NCI-H82 treated with DMSO at 0.1 percent for 48 hours (cell line): ENCODE measurements at regions not wholly inside any gene's neighbourhood (a gene's known extent, or its start where the extent isn't known, plus 50 kb on each side); places are given as distances from the start of the nearest gene placed in this dataset.
A peak's percentile ranks its signal among the peaks of the same experiment; 100 is the strongest.
"Not testable (repeated sequence)": the region's sequence is repeated elsewhere in the genome, so short reads cannot be mapped to it uniquely, and the experiment has no call there.

Experiments used
- DNase-seq: peaks from one replicate; lab custom pipeline; 2025; ENCODE audit not compliant: unreplicated experiment; lab: John Stamatoyannopoulos, UW

GRCh38 chr3:88775026-88775690 is 332.3 kb upstream of the EPHA3 start:
- DNase-seq = no peak

- no peak for DNase-seq
These were observed 327.9 kb upstream of the EPHA3 start for GRCh38 chr3:88779482-88779881.

- DNase-seq = no peak
These were observed 322.5 kb upstream of the EPHA3 start for GRCh38 chr3:88784925-88785324.

- no peak for DNase-seq
These were observed 321.6 kb upstream of the EPHA3 start for GRCh38 chr3:88785841-88786240.

- DNase-seq = no peak
These were observed 311.9 kb upstream of the EPHA3 start for GRCh38 chr3:88795503-88795902.

- no peak for DNase-seq
These were observed 299.8 kb upstream of the EPHA3 start for GRCh38 chr3:88807491-88808105.

- DNase-seq = no peak
These were observed 297.4 kb upstream of the EPHA3 start for GRCh38 chr3:88809993-88810392.

GRCh38 chr3:88810455-88810854 is 297.0 kb upstream of the EPHA3 start:
- no peak for DNase-seq

- DNase-seq = no peak
These were observed 296.3 kb upstream of the EPHA3 start for GRCh38 chr3:88811096-88811495.

- DNase-seq = no peak
These were observed 294.8 kb upstream of the EPHA3 start for GRCh38 chr3:88812576-88812975.

GRCh38 chr3:88816445-88816844 is 291.0 kb upstream of the EPHA3 start:
- DNase-seq = no peak

GRCh38 chr3:88824666-88825564 is 282.5 kb upstream of the EPHA3 start:
- no peak for DNase-seq

GRCh38 chr3:88828466-88828865 is 279.0 kb upstream of the EPHA3 start:
- DNase-seq = no peak

GRCh38 chr3:88852606-88853005 is 254.8 kb upstream of the EPHA3 start:
- DNase-seq = peak; percentile 76

- DNase-seq = no peak
These were observed 244.2 kb upstream of the EPHA3 start for GRCh38 chr3:88863196-88863595.

- DNase-seq = no peak
These were observed 230.7 kb upstream of the EPHA3 start for GRCh38 chr3:88876724-88877123.

GRCh38 chr3:88879905-88880304 is 227.5 kb upstream of the EPHA3 start:
- DNase-seq = no peak

GRCh38 chr3:88882121-88882520 is 225.3 kb upstream of the EPHA3 start:
- no peak for DNase-seq

GRCh38 chr3:88886624-88887023 is 220.8 kb upstream of the EPHA3 start:
- DNase-seq = not testable (repeated sequence)

GRCh38 chr3:88896026-88896425 is 211.4 kb upstream of the EPHA3 start:
- no peak for DNase-seq

GRCh38 chr3:88912294-88912877 is 195.0 kb upstream of the EPHA3 start:
- peak; percentile 5 for DNase-seq

- no peak for DNase-seq
These were observed 188.6 kb upstream of the EPHA3 start for GRCh38 chr3:88918841-88919240.
